ENCODE measurements at regions not wholly inside any gene's neighbourhood (a gene's known extent, or its start where the extent isn't known, plus 50 kb on each side); places are given as distances from the start of the nearest gene placed in this dataset.

DNA sequence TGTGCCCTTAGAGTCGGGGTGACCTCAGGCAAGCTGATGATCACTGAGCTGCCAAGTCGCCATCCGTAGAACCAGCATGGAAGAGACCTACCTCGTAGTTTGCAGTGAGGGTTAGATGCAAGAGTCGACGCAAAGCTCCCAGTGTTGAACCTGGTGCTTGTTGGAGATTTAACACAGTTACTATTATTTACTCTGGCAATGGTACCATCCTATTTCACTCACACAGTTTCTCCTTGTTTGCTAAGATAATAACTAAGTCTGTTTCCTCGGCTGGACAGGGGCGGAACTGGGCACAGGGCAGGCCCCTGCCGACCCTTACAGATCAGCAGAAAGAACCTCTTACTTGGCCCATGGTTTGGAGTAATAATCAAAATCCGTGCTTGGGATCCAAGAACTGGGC lies 85.5 kb downstream of the ACAA2 start:
- H3K36me3 Mint-ChIP-seq (ENCODE audit: insufficient read depth, unreplicated experiment): no peaks in the 10 kb centered on the region
- no peak overlapping the region for H3K4me3 Mint-ChIP-seq (ENCODE audit: unreplicated experiment)
- BruUV-seq (replicated peaks): no TSS peak
- TF ChIP-seq, protein P1, sequence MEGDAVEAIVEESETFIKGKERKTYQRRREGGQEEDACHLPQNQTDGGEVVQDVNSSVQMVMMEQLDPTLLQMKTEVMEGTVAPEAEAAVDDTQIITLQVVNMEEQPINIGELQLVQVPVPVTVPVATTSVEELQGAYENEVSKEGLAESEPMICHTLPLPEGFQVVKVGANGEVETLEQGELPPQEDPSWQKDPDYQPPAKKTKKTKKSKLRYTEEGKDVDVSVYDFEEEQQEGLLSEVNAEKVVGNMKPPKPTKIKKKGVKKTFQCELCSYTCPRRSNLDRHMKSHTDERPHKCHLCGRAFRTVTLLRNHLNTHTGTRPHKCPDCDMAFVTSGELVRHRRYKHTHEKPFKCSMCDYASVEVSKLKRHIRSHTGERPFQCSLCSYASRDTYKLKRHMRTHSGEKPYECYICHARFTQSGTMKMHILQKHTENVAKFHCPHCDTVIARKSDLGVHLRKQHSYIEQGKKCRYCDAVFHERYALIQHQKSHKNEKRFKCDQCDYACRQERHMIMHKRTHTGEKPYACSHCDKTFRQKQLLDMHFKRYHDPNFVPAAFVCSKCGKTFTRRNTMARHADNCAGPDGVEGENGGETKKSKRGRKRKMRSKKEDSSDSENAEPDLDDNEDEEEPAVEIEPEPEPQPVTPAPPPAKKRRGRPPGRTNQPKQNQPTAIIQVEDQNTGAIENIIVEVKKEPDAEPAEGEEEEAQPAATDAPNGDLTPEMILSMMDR (IDR thresholded peaks at IDR 0.05; ENCODE audit: unreplicated experiment): no peak
- no peak overlapping the region for H3K27ac Mint-ChIP-seq (ENCODE audit: low read depth, unreplicated experiment)
- POLR2A ChIA-PET: no interaction called here
- CTCF ChIA-PET: interaction anchor here (1.3 kb wide), 1 partner anchor 217 kb away, joined by 5 read pairs; no protein-coding TSS in a partner anchor
- H3K4me1 Mint-ChIP-seq (ENCODE audit: insufficient read depth, unreplicated experiment): peaks cover 8% of the 10 kb centered on the region
- no peak for DNase-seq (ENCODE audit: unreplicated experiment)
- intact Hi-C loops (cut with micrococcal nuclease): loop anchor here (1.0 kb wide), 1 partner anchor 169 kb away; no protein-coding TSS in a partner anchor
- no peaks in the 10 kb centered on the region for H3K27me3 Mint-ChIP-seq (ENCODE audit: insufficient read depth, unreplicated experiment)
- no peaks in the 10 kb centered on the region for H3K9me3 Mint-ChIP-seq (ENCODE audit: unreplicated experiment)

DNA sequence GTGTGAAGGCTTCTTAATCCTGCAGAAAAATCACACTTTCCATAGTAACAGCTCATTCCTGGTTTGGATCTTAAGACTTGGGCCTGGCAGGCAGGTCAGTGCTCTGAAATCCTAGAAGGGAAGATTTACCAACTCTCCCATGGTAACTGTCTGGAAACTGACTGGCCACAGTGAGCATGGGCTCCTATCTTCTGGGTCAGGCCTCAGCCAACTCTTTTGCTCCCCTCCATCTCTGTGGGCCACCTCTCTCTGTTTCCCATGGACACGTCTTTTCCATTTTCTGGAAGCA lies 86.7 kb downstream of the ACAA2 start:
- BruUV-seq (replicated peaks): no TSS peak
- no peak for DNase-seq (ENCODE audit: unreplicated experiment)
- intact Hi-C loops (cut with micrococcal nuclease): no loop called here
- H3K36me3 Mint-ChIP-seq (ENCODE audit: insufficient read depth, unreplicated experiment): no peaks in the 10 kb centered on the region
- no peak overlapping the region for H3K4me3 Mint-ChIP-seq (ENCODE audit: unreplicated experiment)
- H3K27me3 Mint-ChIP-seq (ENCODE audit: insufficient read depth, unreplicated experiment): no peaks in the 10 kb centered on the region
- POLR2A ChIA-PET: no interaction called here
- CTCF ChIA-PET: interaction anchor here (0.7 to 1.3 kb wide), 2 partner anchors 38 to 216 kb away, joined by 4 to 5 read pairs; no protein-coding TSS in a partner anchor
- TF ChIP-seq, protein P1 (IDR thresholded peaks at IDR 0.05; ENCODE audit: unreplicated experiment): no peak
- H3K9me3 Mint-ChIP-seq (ENCODE audit: unreplicated experiment): no peaks in the 10 kb centered on the region
- H3K27ac Mint-ChIP-seq (ENCODE audit: low read depth, unreplicated experiment): no peak overlapping the region
- H3K4me1 Mint-ChIP-seq (ENCODE audit: insufficient read depth, unreplicated experiment): peaks cover 2% of the 10 kb centered on the region

DNA sequence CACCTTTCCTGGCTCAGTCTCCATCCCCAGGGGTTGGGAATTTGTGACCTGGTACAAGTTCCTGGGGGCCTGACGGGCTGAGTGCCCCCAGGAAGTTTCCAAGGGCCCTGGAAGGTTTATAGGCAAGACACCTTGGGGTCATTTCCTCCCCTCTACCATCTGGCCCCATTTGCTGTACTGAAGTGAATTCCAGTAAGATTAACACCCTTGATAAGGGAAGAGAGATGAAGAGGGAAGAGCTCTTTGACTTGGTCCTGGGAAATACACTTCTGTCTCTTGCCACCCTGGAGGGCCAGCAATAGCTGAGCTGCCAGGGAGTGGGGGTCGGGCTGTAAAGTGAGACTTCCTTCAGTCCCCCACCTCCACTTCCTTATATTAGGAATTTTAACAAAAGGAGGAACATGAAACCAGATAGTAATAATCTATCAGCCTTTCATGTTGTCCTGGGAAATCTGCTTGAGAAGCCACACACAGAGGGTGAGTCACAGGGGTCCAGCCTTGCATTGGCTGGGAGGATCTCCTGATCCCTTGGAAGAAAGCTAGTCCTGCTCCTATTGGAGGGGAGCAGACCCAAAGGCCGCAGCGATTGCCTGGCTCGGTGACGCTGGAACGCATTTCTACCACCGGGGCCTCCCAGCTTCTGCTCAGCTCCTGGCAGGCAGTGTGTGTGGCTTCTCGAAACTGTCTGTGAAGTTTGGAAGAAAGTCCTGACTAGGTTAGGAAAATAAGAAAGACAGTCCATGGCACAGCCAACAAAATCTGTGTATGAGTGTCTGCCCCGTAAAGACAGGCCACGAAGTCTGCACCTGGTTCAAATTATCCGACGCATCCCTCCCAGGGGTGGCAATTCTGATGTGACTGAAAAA lies 87.3 kb downstream of the ACAA2 start:
- H3K27me3 Mint-ChIP-seq (ENCODE audit: insufficient read depth, unreplicated experiment): no peaks in the 10 kb centered on the region
- no TSS peak for BruUV-seq (replicated peaks)
- H3K4me3 Mint-ChIP-seq (ENCODE audit: unreplicated experiment): no peak overlapping the region
- no peaks in the 10 kb centered on the region for H3K9me3 Mint-ChIP-seq (ENCODE audit: unreplicated experiment)
- TF ChIP-seq, protein P1 (IDR thresholded peaks at IDR 0.05; ENCODE audit: unreplicated experiment): no peak
- H3K27ac Mint-ChIP-seq (ENCODE audit: low read depth, unreplicated experiment): no peak overlapping the region
- peak; percentile 36 for DNase-seq (ENCODE audit: unreplicated experiment)
- CTCF ChIA-PET: interaction anchor here (0.6 to 0.8 kb wide), 5 partner anchors 10 to 37 kb away, joined by 3 to 8 read pairs (median 4); no protein-coding TSS in a partner anchor
- intact Hi-C loops (cut with micrococcal nuclease): no loop called here
- no peaks in the 10 kb centered on the region for H3K36me3 Mint-ChIP-seq (ENCODE audit: insufficient read depth, unreplicated experiment)
- H3K4me1 Mint-ChIP-seq (ENCODE audit: insufficient read depth, unreplicated experiment): no peaks in the 10 kb centered on the region
- POLR2A ChIA-PET: no interaction called here

DNA sequence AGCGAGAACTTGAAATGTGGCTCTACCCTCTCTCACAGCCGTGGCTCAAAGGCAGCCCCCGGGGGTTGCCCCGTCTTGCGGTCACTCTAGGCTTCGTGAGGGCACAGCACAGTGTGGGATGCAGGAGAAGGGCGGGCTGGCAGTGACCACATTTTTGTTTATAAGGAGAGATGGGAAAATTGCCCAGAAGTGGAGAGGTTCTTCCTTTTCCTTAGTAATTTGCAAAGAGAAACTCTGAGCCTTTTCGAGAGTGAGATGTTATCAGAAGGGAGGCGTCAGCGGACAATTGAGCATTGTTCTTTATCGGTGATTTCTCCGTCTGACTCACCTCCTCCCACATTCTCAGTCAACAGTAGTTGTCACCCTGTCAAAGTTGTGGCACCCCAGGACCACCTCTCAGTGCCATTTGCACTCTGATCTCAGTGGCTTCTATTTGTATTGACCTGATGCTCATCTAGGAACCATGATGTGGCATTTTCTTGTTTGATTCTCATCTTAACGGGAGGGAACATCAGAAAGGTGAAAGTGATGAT lies 89.6 kb downstream of the ACAA2 start:
- intact Hi-C loops (cut with micrococcal nuclease): no loop called here
- Mint-ChIP-seq H3K27ac (ENCODE audit: low read depth, unreplicated experiment) (no peak overlapping the region), H3K4me3 (ENCODE audit: unreplicated experiment) (no peak overlapping the region), H3K36me3 (ENCODE audit: insufficient read depth, unreplicated experiment) (no peaks in the 10 kb centered on the region), H3K9me3 (ENCODE audit: unreplicated experiment) (no peaks in the 10 kb centered on the region), H3K4me1 (ENCODE audit: insufficient read depth, unreplicated experiment) (no peaks in the 10 kb centered on the region), H3K27me3 (ENCODE audit: insufficient read depth, unreplicated experiment) (no peaks in the 10 kb centered on the region)
- TF ChIP-seq, protein P1 (IDR thresholded peaks at IDR 0.05; ENCODE audit: unreplicated experiment): no peak
- DNase-seq (ENCODE audit: unreplicated experiment): no peak
- ChIA-PET CTCF (interaction anchor here (0.6 to 1.0 kb wide), 2 partner anchors 12 to 27 kb away, joined by 3 to 4 read pairs; no protein-coding TSS in a partner anchor), POLR2A (interaction anchor here (0.6 kb wide), 1 partner anchor 34 kb away, joined by 3 read pairs; no protein-coding TSS in a partner anchor)
- BruUV-seq (replicated peaks): no TSS peak

Measured in MCF 10A (cell line).